ENCODE measurements at regions not wholly inside any gene's neighbourhood (a gene's known extent, or its start where the extent isn't known, plus 50 kb on each side); places are given as distances from the start of the nearest gene placed in this dataset.

- TF ChIP-seq CREB1 (IDR thresholded peaks at IDR 0.05; ENCODE audit: low read depth) (no peak), TAF1 (IDR thresholded peaks at IDR 0.05; ENCODE audit: low read depth) (no peak), REST (IDR thresholded peaks at IDR 0.05; ENCODE audit: low read depth) (no peak), MAX (IDR thresholded peaks at IDR 0.05) (no peak), YY1 (IDR thresholded peaks at IDR 0.05; ENCODE audit: low read depth) (no peak), FOXM1 (IDR thresholded peaks at IDR 0.05; ENCODE audit: borderline replicate concordance, low read depth) (no peak), NFIC (IDR thresholded peaks at IDR 0.05) (no peak), EP300 (IDR thresholded peaks at IDR 0.05; ENCODE audit: borderline replicate concordance) (no peak)
These were observed 142.3 kb upstream of the CDH5 start for GRCh38 chr16:66224186-66224585.

All from Ishikawa (cell line).